GM18511 (cell line): ENCODE measurements at regions not wholly inside any gene's neighbourhood (a gene's known extent, or its start where the extent isn't known, plus 50 kb on each side); places are given as distances from the start of the nearest gene placed in this dataset.

Source experiments
- ATAC-seq: cut with Tn5 transposase; IDR thresholded peaks from one replicate; pipeline ENCODE4 v1.9.1; 2021; ENCODE audit warnings: mild to moderate bottlenecking, moderate library complexity; ENCODE audit not compliant: unreplicated experiment

DNA sequence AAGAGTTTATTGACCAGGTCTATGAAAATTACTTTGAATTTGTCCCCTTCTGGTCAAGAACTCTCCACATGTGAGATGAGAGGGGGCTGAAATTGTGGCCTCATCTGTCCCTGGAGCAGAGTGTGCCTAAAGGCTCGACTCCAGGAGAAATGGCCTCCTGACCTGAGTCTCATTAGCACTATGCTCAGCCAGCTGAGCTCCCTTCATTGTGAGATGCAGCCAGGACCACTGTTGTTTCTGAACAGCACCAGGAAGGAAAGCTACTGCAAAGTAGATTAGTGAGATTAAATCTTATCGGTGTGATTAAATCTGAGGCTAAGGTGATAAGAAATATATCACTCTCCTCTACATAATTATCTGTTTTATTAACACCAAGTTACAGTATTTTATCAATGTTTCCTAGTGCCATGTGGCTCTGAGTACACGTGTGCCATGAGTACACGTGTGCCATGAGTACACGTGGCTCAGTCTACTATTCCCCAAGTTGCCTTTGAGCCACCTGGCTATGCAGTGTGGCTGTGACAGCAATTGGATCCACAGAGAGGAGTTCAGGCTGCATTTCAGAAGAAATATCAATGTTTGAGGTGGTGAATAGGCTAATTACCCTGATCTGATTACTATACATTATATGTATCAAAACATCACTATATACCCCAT, 126.9 kb downstream of the IPMK start:
- ATAC-seq, result no peak

DNA sequence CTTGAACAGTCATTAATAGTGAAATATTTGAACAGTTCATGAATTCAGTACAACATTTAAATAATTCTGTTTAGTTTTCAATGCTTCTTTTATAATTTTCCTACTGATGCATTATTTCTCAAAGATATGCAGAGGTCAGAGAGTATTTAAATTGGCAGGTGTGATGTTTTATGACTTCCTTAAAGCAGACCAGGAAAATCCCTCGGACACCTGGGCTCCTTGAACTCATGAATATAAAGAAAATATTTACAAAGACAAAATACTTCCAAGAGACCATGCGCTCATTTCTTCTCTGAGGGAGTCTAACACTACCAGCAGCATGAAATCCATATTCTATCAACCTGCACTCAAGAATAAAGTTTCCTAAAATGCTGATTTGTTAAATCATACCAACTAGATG, 127.6 kb downstream of the IPMK start:
- no peak for ATAC-seq

DNA sequence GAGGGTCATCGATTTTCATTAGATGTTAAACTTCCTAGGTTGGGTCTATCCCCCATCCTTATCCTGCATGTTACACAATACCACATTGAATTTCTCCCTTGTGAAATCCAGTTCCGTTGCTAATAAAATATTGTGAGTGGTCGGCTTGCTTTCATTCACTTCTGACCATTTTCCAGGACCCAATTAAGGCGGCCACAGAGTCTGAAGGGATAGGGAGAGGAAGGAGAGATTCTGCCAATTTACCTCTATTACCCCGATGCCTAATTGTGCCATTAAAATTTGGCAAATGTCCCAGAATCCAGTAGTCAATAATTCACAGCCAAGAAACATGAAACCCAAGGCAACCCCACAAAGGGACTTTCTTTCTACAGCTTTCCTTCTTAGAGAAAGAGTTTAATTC, 129.9 kb downstream of the IPMK start:
- ATAC-seq, result no peak

DNA sequence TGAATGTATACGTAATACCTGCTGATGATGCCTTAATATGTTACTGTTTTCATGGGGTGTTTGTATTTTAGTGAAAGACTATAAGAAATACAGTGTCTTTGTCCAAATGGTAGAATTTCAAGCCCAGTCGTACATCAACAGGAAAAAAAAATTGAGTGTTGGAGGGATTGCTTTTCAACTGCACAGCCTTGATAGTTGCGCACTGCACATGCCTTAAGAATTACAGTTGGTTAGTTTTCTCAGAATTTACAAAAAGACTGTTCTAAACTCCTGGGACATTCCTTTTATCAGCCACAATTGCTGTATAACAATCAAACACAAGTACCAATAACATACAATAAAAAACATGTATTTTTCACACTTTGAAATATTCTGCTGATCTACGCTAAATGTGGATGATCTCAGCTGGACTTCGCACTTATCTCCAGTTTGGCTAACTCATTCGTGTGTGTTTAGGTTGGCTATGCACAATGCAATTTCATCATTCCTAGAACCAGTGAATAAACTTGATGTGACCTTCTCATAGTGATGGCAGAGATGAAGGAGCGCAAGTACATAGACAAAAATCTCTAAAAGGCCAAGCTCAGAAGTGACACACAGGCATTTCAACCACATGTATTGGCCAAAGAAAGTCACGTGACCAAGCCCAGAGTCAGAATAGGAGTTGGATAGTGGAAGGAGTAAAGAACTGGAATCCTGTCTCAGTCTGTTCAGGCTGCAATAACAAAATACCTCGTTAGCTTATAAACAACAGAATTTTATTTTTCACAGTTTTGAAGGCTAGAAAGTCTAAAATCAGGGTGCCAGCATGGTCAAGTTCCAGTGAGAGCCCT, 152.3 kb downstream of the IPMK start:
- ATAC-seq, result no peak

DNA sequence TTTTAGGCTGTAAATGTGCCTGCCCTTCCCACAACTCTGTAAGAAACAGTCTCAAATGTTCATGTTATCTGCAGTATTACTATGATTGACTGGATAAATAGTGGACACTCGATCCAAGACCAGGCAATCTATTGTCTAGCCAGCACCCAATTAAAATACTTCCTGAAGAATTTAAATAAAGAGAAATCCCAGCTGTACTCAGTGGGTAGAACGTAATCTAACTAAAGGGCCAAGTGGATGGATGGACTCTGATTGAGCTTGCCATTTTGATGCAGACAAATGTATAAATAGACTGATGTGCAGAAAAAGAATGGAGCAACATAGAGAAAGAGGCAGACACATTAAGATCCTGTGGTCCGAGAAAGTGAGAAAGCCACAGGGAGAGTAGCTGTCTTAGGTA, 158.0 kb downstream of the IPMK start:
- no peak for ATAC-seq

GRCh38 chr10:58107506-58107905, 160.2 kb downstream of the IPMK start:
- no peak for ATAC-seq

DNA sequence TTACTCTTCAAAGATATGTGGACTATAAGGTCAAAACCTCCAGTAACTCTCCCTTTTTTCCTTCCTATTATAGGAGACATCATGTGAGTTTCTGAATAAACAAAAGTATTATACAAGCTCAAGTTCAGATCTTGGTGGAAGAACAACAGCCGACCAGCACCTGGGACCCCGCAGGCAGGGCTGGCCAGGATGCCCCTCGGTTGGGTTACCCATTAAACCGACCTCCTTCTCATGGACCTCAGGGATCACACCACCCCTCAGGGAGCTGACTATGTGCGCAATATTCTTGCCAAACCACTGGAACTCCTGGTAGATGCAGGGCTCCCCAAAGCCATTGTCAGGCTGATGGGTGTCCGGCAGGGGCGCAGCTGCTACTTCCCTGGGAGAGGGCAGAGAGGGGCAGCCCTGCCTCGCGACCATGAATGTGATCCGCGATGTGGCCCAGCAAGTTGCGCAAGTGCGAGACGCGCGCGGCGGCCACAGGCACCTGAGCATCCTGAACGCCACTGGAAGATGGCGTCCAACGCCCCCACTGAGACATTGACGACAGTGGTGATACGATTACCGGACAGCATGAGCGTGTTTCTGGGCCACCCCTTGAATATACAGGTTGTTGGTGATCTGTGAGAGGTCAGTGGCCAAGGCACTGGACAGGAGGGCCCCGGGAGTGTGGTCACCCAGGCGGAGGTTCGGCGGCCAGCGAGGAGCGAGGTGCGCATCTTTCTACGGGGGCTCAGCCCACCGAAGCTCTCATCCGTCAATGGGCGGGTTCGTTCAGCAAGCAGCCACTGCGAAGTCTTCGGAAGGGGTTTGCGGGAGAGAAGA, 161.3 kb downstream of the IPMK start:
- no peak for ATAC-seq

- ATAC-seq, result no peak
Observed at GRCh38 chr10:58104351-58104751, 163.3 kb downstream of the IPMK start.

- ATAC-seq, result no peak
Observed at GRCh38 chr10:58102897-58103296, 164.8 kb downstream of the IPMK start.

DNA sequence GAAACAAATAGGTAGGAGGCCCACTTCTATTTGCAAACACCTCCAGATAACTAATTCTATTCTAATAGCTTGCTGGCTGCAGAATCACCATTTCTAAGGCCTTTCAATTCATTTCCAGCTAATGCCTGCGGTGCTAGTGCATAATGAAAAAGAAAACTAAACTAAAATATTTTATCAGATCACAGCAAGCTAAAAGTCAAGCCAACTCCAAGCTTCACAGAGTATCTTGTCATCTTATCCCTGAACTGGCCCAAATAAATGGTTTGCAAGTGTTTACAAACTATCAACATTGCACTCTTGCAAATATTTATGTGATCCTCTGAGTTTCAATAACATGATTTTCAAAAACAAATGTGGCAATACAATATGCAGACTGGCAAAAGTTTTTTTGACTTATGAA, 166.0 kb downstream of the IPMK start:
- ATAC-seq, result no peak

GRCh38 chr10:58094985-58095718, 172.5 kb downstream of the IPMK start:
- peak; percentile 61 for ATAC-seq

DNA sequence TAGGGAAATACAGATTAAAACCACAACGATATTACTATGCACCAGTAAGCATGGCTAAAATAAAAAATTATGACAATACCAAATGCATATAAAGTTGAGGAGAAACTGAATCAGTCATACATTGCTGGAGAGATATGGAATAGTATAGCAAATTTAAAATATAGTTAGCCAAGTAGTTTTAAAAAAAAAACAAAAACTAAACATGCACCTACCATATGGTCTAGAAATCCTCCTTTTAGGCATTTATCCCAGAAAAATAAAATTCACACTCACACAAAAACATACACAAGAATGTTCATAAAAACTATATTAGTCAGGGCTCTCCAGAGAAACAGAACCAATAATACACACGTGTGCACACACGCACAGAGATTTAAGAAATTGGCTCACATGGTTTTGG, 175.8 kb downstream of the IPMK start:
- ATAC-seq, result no peak

GRCh38 chr10:58089739-58090138, 178.0 kb downstream of the IPMK start:
- no peak for ATAC-seq

- ATAC-seq, result no peak
Observed at GRCh38 chr10:58087896-58088295, 179.8 kb downstream of the IPMK start.

DNA sequence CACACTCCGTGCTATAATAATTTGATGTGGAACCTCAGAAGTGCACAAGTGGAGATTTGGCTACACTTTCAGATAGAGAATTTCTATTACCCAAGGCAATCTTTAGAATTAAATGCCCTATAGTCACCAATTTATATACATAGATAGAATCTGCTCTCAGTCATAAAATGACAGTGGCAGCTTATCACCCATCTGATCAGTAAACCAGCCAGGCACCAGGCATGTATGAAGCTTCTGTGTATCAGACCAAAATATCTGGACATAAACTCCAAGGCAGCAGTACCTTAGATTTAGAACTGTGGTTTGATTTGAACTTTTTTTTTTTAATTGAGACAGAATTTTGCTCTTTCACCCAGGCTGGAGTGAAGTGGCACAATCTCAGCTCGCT, 180.9 kb downstream of the IPMK start:
- no peak for ATAC-seq

GRCh38 chr10:58086144-58086762, 181.4 kb downstream of the IPMK start:
- peak; percentile 63 for ATAC-seq

DNA sequence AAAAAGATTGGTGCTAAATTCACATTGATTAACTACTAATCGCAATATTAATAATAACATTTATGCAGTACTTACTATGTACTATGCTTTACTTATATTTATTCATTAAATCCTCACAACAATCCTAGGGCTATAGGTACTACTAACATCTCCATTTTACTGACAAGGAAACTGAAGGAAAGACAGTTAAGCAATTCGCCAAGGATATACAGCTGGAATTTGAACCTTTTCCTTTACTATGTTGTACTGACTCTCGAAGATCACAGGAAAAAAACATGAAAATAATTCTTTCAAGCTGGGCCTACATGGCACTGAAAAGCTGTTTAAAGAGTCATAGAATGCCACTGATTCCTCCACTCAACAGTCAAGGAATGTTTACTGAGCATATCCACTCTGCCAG, 185.4 kb downstream of the IPMK start:
- ATAC-seq, result no peak

DNA sequence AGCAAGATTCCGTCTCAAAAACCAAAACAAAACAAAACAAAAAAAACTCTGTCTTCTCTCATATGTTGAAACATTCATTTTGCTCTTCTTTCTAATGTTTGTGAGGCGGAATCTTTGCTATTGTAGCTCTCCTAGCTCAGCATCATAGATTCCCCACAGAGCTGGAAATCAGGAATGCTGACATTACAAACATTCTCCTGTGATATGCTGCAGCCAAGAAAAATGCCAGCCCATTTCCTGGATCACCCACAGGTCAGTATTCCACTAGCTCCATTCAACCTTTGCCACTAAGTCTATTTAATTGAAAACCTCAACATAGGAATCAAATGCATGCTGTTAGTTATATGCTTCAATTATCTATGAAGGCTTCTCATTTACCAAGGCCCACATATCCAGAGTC, 186.3 kb downstream of the IPMK start:
- no peak for ATAC-seq

DNA sequence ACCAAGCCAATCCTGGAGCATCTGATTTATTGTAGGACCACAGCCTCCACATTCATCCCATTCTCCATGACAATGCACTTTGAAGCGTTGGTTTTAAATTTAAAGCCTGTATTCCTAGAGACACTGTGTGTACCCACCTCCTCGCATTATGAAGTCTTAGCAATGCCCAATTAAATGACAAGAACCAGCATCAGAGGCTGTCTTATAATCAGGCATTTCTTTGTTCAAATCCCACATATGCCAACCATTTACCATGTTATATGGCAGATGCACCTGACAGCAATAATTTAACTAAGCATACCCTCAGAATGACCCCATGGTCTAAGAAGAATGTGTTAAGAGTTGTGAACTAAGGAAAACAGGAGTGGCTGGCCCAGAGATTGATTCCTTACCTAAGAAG, 188.2 kb downstream of the IPMK start:
- no peak for ATAC-seq

- ATAC-seq, result no peak
Observed at GRCh38 chr10:58072634-58073033, 195.1 kb downstream of the IPMK start.

DNA sequence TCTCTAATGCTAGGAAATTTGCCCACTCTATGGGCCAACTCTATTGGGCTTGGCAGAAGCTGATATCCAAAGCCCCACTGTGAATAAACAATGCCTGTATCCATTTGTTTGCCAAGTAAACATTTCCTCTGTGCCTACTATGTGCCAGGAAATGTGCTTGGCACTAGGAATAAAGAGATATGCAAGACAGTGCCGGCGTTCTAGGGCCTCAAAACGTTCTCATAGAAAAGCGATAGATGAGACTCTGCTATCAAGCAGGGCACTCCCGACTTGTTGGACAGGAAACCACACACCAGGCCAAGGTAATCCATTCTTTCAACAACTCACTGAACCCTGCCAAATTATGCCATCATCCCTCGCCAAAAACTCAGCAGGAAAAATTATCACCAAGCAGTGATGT, 196.7 kb downstream of the IPMK start:
- ATAC-seq, result no peak
